Globus pallidus (tissue), 1 donor: ENCODE measurements at regions not wholly inside any gene's neighbourhood (a gene's known extent, or its start where the extent isn't known, plus 50 kb on each side); places are given as distances from the start of the nearest gene placed in this dataset.
"Not testable (repeated sequence)": the region's sequence is repeated elsewhere in the genome, so short reads cannot be mapped to it uniquely, and the experiment has no call there.

Source experiments
- DNase-seq: peaks from one replicate; pipeline ENCODE4 v3.0.0-alpha.2; 2015; ENCODE audit warnings: low spot score

DNA sequence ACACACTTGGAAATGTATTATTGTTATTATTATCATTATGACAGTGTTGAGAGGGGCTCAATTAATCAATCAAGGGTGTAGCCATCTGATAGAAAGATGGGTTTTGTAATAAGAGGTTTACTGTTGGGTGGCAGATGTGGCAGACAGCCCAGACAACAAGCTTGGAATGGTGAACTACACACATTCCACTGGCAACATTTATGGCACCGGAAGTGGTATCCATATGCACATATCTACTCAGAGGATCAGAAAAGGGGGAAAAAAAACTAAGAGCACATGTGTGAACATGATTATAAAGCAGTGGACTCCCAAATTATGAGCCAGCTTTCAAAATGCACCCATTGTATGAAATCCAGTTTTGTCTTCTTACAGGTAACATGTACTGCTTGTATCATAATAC is 125.9 kb upstream of the ARX start:
- no peak for DNase-seq

DNA sequence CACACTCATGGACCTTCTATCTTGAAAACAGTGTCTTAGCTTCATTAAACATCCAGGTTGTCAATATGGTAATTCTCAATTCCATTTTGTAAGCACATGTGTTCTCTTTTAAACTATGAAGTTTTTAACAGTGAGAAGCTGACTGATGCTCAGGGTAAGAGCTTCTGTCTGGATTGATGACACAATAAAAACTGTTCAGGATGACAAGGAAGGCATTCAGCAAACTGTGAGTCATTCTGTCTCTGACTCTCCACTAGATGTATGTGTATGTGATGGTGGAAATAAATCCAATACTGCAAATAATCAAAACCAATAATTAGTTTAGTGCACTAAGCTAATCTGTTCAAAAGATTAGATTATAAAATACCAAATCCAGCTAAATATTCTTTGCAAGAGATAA is 115.3 kb upstream of the ARX start:
- DNase-seq, result no peak

DNA sequence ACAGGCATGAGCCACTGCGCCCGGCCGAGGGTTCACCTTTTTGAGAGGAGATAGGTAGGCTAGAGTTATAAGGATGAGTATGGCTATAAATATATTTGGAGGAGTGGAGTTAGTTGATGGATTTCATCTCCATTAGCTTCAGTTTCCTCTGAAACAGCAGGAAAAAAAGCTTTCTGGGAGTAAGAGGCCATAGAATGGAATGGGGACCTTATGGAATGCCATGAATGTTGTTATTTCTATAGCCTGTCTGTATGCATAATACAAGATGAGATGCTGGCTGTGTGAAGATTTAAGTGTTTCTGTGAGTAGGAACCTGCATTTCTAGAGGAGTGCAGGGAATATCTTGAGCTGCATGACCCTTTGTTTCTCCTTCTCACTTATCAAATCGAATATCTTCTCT is 114.9 kb upstream of the ARX start:
- DNase-seq, result no peak

DNA sequence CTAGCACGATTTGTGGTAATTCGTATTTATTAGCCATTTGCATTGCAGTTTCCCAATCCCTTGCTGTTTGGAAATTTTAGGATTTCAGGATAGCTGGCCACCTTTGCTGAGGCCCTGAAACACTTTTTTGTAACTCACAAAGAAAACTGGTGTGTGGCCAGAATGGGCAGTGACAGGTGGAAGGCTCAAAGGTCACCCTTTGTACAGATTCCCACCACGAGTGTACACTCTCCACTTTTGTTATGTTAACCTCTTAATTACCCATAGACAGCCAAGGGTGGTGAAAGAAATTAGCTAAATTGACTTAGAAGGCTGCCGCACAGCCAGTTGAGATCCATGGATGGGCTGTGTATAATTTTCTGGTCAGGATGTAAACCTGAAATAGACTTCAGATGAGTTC is 109.7 kb upstream of the ARX start:
- DNase-seq, result no peak

DNA sequence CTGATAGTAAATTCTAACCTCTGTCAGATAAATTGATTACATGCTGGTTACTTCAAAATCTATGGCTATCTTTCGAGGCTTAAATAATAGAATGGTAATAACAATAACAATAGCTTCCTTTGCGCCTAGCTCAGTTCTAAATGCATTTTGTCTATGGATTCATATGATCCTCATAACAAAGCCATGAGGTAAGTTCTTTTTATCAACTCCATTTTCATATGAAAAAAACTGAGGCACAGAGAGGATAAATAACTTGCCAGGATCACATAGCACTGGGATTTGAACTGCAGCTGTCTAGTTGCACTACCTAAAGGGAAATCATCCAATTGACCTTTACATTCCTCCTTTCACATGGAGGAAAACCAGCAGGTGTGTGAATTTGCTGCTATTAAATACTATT is 108.6 kb upstream of the ARX start:
- no peak for DNase-seq

DNA sequence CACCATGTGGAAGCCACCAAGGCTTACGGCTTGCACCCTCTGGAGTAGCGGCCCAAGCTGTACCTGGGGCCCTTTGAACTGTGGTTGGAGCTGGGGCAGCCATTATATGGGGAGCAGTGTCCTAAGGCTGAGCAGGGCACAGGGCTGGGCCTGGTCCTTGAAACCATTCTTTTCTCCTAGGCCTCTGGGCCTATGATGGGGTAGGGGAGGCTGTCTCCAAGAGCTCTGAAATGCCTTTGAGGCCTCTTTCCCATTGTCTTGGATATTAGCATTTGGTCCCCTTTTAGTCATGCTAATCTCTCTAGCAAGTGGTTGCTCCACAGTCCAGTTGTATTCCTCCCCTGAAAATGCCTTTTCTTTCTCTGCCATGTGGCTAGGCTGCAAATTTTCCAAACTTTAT is 96.4 kb upstream of the ARX start:
- DNase-seq, result no peak

DNA sequence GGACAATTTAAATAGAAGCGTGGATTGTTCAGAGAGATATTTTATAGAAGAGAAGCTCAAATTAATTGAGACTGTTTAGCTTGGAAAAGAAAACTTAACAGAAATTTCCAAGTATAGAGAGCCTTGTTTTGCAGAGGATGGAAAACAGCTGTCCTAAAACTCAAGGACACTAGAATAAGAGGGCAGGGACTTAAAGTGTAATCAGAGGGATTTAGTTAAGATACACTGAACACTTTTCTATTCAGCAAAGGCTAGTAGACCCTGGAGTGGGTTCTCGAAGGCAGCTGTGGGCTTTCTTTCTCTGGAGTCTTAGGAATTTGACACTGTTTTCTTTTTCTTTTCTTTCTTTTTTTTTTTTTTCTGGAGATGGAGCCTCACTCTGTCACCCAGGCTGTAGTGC is 92.7 kb upstream of the ARX start:
- no peak for DNase-seq

DNA sequence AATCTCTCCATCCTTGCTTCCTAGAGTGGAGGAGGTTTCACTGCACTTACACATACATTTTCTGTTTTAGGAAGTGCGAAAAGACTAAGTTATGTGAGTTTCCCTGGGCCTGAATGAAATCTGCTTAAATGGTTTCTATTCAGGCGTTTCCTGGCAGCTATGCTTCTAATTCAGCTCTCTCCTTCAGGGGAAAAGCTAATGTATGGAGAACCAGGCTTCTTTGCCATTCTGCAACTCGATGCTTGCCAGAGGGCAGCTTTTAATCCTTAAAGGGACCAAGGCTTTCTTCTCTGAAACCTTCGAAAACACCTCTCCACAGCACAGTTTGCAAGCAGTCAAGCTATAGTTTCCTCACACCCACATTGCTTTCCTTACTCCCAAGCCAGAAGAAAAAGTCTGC is 89.5 kb upstream of the ARX start:
- DNase-seq, result no peak

DNA sequence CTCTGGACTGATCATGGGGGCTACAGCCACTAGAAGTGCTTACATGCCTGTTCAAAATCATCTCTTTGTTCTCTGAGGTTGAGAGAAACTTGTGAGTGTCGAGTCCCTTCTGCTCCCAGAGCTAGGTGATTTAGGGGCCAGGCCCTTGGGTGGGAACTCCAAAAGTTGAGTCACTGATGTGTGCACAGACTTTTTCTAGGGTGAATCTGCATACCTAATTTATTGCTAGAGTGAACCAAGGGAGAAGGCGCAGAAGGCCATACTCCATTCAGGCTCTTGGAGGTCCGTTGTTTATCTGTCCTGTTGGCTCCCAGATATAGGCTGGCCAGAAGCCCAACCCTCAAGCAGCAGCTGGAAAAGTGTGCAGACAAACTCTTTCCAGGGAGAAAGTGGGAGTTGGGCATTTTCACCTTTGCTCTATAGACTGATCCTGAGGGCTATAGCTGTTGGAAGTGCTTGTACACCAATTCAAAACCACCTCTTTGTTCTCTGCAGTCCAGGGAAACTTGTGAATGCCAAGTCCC is 80.8 kb upstream of the ARX start:
- DNase-seq, result no peak

DNA sequence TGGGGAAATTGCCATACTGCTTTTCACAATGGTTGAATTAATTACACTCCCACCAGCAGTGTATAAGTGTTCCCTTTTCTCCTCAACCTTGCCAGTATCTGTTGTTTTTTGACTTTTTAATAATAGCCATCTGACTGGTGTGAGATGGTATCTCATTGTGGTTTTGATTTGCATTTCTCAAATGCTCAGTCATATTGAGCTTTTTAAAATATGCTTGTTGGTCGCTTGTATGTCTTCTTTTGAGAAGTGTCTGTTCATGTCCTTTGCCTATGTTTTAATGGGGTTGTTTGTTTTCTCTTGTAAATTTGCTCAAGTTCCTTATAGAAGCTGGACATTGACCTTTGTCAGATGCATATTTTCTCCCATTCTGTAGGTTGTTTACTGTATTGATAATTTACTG is 75.4 kb upstream of the ARX start:
- not testable (repeated sequence) for DNase-seq

DNA sequence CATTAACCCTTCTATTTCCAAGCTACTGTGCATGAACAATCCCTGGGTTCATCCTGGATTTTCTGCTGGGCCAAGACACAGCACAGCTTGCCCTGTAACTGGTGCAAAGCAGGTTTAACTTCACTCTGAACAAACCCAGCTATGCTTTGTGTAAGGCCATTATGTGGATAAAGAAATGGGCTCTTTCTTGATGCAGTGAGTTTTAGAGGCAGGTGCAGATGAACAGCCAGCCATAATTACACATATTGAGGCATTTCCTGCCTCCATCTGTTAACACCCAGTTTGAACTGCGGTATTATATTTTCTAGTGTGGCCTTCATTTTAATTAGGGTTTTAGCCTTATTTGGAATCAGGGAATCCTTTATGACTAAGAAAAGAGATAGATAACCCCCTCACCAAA is 68.7 kb upstream of the ARX start:
- DNase-seq, result no peak

DNA sequence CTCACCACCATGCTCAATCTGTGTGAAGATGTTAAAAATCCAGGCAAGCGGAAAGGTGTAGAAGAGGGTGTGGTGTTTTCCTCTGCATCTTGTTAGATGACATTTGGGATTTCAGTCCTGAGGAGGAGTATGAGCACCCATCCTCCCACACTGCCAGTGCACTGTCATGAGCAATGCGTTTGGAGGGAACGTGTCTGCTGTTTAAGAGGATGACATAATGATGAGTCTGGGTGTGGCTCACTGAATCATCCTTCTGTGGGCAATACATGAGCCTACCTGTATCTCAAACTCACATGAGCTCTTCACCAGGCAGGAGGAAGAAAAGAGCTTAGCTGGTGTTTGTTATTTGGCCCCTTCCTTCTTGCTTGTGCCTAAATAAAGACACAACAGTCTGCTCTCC is 67.9 kb upstream of the ARX start:
- DNase-seq, result no peak

DNA sequence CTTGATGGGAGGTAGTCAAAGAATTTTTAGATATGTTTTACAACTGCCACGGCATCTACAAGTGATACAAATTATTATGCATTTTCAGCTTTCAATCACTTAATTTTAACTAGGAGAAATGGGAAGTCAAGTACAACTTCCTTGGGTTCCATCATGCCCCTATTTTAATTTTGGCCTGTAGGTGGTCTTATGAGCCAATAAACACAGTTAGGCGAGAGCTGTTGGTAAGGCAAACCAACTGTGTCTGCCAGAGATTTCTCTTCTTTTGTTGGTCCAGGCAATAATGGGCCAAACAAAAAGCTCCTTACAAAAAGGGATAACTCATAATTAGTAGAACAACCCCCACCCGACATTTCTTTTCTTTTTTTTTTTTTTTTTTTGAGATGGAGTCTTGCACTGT is 63.3 kb upstream of the ARX start:
- DNase-seq, result no peak

DNA sequence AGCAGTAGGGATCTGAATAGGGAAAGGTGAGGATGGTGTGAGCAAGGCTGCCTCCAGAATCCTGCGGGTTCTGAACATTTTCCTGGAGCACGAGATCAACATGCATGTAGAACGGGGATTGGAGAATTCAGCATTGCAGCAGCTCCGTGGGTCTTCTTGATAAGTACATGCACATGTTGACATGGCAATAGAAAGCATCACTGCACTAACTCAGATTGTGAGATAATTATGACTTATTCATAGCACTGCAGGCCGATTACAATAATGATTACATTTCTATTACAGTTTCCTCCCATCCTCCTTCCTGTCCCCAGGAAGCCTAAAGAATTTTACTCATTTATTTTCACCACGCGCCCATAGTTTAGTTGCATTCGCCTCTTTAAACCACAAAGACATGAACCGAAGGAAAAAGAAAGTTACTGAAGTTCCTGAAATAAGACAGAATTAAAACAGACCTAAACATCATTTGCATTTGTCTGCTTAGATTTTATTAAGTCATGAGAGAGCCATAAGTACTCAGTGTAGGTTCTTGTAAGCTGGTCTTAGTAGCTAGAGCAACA is 61.3 kb upstream of the ARX start:
- DNase-seq, result no peak

DNA sequence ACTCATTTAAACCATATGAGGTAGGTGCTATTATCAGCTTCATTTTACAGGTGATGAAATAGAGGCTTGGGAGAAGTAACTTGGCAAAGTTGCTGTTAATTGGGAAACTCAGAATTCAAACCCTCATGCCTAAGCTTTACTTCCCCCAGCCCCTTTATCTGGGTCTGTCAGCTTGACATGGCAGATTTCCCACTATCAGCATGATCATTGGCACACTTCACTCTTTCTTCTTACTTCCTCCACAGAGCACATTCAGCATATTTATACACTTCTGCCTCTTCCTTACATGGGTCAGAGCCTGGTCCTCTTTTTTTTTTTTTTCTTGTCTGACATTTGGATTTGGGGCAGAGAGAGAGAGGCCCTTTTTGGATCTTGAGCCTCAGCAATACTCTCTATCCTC is 56.5 kb upstream of the ARX start:
- DNase-seq, result no peak

DNA sequence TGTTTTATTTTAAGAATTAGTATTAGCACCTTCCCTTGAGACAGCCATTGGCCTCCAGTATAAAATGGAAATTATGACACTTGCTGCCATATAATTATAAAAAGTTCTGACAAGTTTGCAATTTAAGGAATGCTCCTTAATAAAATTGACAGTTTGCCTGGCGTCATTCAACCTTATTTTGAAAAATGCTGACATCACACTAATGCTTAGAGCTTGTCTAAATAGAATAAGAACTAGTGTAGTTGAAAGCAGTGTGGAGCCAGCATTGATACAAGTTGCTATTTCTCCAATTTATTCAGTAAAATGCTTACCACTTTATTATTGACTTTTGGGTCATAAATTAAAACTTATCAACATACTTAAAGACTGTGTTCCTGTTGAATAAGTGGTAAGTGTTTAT is 54.3 kb upstream of the ARX start:
- no peak for DNase-seq

DNA sequence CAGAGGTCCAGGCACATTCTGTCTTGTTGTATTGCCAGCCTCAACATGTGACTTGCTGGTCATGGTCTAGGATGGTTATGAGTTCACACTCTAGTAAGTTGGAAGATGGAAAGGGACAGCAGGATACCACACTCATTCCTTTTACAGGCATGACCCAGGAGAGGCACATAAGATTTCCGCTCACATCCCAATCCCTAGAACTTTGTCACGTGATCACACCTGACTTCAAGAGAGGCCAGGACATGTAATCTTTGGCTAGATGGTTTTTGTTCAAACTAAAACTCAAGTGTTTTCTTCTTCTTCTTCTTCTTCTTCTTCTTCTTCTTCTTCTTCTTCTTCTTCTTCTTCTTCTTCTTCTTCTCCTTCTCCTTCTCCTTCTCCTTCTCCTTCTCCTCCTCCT is 53.4 kb upstream of the ARX start:
- no peak for DNase-seq

DNA sequence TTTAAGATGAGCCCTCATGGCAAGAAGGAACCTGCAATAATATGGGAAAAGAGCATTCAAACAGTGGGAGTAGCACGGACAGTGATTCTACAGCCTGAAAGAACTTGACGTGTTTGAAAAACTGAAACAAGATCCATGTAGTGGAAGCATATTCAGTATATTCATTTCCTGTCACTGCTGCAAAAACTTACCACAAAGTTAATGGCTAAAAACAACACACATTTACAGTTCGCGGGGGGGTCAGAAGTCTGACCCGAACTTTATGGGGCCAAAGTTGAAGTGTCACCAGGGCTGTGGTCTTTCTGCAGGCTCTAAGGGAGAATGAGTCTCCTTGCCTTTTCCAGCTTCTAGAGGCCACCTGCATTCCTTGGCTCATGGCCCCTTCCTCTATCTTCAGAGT is 52.6 kb upstream of the ARX start:
- DNase-seq, result no peak

DNA sequence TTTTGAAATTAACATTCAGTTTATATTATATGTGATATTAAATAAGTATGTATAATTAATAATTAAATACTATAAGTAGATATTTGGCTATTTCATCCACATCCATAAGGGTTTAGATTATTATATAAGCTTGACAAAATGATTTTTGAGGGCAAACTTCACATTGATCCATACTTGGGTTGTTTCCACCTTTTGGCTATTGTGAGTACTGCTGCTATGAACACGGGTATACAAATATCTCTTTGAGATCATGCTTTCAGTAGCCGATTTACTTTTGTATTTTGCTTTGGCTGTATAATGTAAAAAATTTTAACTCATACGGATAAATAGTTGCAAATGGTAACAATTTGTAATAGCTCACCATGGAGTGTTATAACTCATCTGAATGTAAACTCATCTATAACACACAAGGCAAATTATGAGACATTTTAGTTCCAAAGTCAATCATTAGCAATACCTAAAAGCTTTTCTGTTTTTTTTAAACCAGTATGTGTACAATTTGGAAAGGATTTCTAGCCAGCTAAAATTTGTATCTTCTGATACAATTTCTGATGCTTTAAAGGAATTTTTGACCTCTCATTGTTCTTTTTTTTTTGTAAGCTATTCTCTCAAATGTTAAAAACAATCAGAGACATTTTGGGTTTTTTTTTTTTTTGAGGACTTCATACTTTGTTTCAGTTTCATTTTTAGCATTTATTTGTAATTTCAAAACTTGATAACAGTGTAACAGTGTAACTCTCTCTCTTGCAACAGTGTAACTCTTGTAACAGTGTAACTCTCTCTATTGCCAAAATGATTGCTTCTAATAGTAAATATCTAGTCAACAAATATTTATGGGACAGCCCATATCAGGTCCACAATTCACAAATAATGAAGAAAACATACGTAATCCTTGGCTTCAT is 51.8 kb upstream of the ARX start:
- no peak for DNase-seq

DNA sequence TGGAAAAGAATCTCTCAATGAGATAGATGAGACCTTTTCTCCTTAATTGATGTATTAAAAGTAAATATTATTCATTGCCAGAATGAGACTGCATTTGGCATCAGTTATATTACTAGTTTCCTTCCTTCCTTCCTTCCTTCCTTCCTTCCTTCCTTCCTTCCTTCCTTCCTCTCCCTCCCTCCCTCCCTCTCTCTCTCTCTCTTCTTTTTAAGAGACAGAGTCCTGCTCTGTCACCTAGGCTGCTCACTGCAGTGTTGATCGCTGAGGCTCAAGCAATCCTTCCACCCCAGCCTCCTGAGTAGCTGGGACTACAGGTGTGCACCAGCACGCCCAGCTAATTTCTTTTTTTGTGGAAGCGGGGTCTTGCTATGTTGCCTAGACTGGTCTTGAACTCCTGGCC is 50.4 kb upstream of the ARX start:
- no peak for DNase-seq
